GM21786 (cell line): ENCODE measurements at regions not wholly inside any gene's neighbourhood (a gene's known extent, or its start where the extent isn't known, plus 50 kb on each side); places are given as distances from the start of the nearest gene placed in this dataset.
A peak's percentile ranks its signal among the peaks of the same experiment; 100 is the strongest.
"Not testable (repeated sequence)": the region's sequence is repeated elsewhere in the genome, so short reads cannot be mapped to it uniquely, and the experiment has no call there.

ENCODE experiments used
- ATAC-seq: cut with Tn5 transposase; IDR thresholded peaks from one replicate; pipeline ENCODE4 v1.9.1; 2021; ENCODE audit not compliant: unreplicated experiment

DNA sequence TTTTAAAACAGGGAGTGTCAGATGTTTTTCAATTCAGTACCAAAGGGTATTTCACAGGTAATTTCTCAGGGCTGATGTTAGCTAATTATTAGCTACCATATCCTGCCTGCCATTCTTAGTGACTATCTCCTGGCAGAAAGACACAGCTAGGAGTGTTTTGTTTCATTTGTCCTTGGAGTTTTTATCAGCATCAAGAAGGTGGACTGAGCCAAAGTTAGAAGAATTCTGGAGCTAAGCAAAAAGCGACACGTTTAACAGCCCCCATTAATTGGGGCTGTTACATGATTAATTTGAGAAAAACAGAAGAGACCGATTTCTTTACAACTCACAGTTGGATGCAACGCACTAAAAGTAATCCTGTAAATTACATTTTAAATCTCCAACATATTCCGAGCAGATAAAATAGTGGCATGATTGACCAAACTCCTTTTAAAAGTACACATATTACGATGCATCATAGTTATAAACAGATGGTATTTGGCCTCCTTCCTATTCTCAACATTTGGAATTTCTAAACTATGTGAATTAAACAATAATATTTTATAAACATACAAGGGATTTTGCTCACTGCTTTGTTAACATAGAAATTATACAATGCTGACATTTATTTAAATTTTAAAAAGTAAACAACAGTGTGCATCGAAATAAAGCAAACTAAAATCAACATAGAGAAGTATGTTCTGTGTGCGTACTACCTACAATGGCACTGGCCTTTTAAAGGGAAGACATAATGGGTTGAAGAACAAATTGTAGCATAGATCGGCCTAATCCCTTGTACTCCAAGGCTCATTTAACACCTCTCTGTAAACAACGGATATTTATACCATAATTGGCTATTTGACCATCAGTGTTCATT, 585.1 kb downstream of the ZEB2 start:
- ATAC-seq = peak; percentile 56

- ATAC-seq = peak; percentile 3
Measured at GRCh38 chr2:143933946-143934569, 585.9 kb downstream of the ZEB2 start.

DNA sequence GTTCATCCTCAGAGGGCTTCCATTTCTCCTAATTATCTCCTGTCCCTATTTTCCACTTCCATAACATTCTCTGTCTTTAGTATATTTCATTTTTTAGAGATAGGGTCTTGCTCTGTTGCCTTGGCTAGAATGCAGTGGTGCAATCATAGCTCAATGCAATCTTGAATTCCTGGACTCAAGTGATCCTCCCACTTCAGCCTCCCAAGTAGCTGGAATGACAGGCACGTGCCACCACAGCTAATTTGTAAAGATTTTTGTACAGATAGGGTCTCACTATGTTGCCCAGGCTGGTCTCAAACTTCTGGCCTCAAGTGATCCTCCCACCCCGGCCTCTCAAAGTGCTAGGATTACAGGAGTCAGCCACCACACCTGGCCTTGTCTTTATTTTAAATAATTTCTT, 589.0 kb downstream of the ZEB2 start:
- no peak for ATAC-seq

DNA sequence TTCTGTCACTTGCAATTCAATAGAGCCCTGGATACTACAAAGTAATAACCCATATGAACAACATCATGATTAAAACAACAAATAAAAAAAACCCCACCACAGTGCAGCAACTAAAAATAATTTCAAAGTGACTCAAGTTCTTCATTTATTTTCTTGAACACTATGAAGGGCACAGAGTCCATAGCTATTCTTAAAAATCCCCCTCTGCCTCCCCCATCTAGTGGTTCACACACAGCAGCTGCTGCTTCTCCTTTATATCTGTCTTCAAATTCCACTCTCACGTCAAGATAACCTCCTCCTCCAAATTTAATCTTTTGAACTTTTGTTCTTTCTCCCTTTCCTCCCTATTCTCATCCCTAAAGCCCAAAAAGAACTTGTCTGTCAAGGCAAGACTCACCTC, 591.3 kb downstream of the ZEB2 start:
- no peak for ATAC-seq

GRCh38 chr2:143928184-143928583, 591.7 kb downstream of the ZEB2 start:
- no peak for ATAC-seq

- ATAC-seq = no peak
Measured at GRCh38 chr2:143926736-143927135, 593.2 kb downstream of the ZEB2 start.

GRCh38 chr2:143922261-143922830, 597.6 kb downstream of the ZEB2 start:
- not testable (repeated sequence) for ATAC-seq

DNA sequence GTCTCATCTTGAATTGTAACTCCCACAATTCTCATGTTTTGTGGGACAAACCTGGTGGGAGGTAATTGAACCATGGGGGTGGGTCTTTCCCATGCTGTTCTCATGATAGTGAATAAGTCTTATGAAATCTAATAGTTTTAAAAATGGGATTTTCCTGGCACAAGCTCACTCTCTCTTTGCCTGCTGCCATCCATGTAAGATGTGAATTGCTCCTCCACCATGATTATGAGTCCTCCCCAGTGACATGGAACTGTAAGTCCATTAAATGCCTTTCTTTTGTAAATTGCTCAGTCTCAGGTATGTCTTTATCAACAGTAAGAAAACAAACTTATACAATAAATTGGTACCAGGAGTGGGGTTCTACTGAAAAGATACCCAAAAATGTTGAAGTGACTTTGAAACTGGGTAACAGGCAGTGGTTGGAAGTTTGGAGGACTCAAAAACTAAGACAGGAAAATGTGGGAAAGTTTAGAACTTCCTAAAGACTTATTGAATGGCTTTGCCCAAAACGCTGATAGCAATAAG, 601.4 kb downstream of the ZEB2 start:
- ATAC-seq = no peak

- no peak for ATAC-seq
Measured at GRCh38 chr2:143916781-143917180, 603.1 kb downstream of the ZEB2 start.

- ATAC-seq = no peak
Measured at GRCh38 chr2:143909577-143910353, 610.2 kb downstream of the ZEB2 start.

- no peak for ATAC-seq
Measured at GRCh38 chr2:143908843-143909242, 611.1 kb downstream of the ZEB2 start.

DNA sequence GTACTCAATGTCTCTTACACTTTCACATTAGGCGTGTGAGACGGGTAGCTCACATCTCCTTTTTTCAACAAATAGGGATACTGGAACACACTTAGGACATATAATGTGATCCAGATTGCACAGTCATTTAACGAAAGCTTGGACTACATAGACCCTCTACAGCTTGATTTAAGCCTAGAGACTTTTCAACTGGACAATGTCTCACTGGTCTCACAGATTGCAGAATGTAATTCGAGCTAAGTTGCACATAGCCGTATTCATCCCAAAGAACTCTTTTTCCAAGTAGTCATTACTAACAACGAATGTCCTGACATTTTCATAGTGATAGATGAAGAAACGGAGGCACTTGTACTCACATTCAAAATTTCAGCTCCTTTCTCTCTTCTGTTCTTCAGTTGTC, 612.1 kb downstream of the ZEB2 start:
- ATAC-seq = no peak

DNA sequence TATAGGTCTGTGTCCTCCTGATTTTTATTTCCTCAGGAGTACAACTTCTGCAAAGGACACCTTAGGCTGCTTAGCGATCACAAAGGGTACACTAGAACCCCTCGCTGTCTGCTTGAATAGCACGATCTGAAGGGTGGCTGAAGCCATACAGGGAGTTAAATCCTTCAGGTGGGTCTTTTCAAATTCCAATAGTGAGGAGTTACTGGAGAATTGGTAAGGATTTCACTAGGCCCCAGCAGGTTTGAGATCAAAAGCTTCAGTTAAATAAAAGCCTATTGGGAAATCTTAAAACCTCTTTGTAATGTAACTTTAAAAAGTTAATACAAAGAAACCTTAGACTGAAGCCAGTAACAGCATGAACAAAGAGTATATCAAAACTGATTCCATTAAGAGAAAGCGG, 613.1 kb downstream of the ZEB2 start:
- no peak for ATAC-seq

- no peak for ATAC-seq
Measured at GRCh38 chr2:143905587-143905986, 614.3 kb downstream of the ZEB2 start.

DNA sequence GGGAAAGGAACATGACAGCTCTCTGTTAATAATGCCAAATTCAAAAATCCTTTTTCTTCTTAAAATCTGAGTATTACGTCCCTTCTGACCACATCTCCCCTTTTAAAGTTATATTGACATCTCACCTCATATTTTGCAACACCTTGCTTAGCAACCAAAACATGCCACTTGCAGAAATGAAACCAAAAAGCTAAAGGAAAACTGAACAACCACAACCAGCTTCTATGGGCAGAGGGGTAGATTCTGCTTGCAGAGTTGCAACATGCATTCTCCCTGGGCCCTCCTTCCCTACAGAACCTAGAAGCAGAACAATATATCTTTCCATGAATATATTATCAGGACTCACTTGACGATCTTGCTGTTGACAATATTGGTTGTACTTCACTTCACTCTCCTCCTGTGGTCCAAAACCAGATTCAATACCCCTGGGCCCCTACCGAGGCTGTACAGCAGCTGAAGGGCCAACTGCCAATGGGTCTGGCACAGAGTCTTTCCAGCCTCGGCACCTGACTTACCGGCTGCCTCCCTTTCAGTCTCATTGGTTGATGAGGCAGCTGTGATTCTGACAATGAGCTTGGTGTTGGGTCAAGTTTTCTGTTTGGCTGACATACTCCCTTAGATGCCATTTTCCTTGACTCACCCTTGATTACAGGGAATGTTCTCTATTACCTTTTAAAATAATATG, 616.6 kb downstream of the ZEB2 start:
- peak; percentile 43 for ATAC-seq

DNA sequence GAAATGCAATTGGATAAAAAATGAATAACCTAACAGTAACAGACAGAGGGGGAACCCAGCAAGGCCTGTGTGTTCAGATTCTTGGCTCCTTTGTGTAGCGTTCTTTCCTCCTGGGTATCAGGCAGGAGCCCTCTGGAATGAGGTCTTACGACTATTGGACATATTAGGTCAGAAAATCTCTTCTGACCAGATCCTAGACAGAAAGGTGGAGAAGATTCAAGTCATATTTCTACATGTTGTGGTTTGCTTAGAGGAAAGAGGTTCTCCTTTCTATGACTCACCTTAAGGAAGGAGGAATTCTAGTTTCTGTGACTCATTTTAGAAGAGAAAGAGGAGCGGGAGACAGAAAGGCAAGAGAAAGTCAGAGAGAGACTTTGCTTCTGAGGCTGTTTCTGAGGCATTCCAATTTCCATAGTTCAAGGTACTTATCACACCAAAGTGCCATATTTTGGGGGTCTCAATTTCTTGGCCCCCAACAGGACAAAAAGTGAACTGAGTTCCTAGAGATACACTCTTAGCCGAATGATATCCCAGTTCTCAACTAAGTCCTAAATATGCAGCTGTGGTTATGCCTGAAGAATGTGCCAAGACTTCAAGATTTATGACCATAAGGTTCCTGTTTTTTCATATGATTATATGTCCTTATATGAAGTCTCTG, 618.6 kb downstream of the ZEB2 start:
- peak; percentile 54 for ATAC-seq

DNA sequence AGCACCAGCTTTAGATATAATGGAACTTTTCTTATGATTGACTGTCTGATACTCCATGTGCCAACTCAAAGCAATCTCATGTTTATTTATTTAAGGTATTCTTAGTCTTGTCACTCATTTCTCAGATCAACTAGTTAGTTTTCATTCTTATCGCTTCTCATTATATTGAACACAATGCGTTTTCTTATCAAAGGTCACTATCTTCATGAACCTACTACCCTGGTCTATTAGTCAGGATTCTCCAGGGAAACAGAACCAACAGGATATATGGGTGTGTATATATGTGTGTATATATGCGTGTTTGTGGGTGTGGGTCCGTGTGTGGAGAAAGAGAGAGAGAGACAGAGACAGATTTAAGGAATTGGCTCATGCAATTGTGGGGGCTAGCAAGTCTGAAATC, 619.9 kb downstream of the ZEB2 start:
- ATAC-seq = no peak

DNA sequence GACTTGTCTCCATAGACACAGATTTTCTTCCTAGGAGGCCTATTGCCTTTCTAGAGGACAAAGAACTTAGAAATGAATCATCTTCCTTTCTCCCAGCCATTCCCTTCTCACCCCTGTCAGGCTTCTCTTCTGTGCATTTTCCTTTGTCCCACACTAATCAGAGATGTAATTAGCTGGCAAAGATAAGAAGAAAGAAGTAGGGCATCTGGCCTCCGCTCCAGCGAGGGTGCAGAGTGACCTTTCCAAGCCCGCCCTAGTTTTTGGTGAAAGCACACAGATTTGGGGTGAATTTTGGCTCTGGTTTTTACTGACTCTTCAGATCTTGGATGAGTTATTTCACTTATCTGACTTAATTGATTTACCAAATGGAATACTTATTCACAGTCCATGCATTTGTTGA, 626.5 kb downstream of the ZEB2 start:
- no peak for ATAC-seq

GRCh38 chr2:143891879-143892308, 628.0 kb downstream of the ZEB2 start:
- no peak for ATAC-seq

- ATAC-seq = no peak
Measured at GRCh38 chr2:143890798-143891197, 629.1 kb downstream of the ZEB2 start.
